PC-3 (cell line): ENCODE measurements at regions not wholly inside any gene's neighbourhood (a gene's known extent, or its start where the extent isn't known, plus 50 kb on each side); places are given as distances from the start of the nearest gene placed in this dataset.

ENCODE experiments used
- ATAC-seq: fragments of 200-7000 bp; cut with Tn5 transposase; 2 replicates; pipeline ENCODE4 v1.9.1; 2020; ENCODE audit warnings: mild to moderate bottlenecking, moderate library complexity
- BruUV-seq: library from RNA; stranded (reverse); fragments of 400-500 nt; replicated peaks from 2 replicates; lab custom pipeline; 2021; lab: Mats Ljungman, UMichigan
- CTCF ChIA-PET: fragments of 300-600 bp; sonication (Branson Sonifier 250); formaldehyde crosslinking; loops from one replicate; lab custom pipeline; 2022; ENCODE audit warnings: antibody characterized with exemption; lab: Charles Lee
- POLR2A ChIA-PET: fragments of 300-600 bp; sonication (Branson Sonifier 250); formaldehyde crosslinking; loops from one replicate; lab custom pipeline; 2022; ENCODE audit warnings: antibody characterized with exemption; ENCODE audit not compliant: unreplicated experiment; lab: Charles Lee
- DNase-seq: peaks from one replicate; pipeline ENCODE4 v3.0.0-alpha.2; 2015
- H2AFZ ChIP-seq: fragments of 300-600 bp; sonication (generic); 2 replicates; pipeline ENCODE4 v1.6.0; 2016; ENCODE audit warnings: antibody characterized with exemption, low read length
- H3F3A ChIP-seq: fragments of 300-600 bp; sonication (generic); one replicate; pipeline ENCODE4 v1.6.0; 2017; ENCODE audit warnings: antibody characterized with exemption, low read length, control low read depth, mild to moderate bottlenecking; ENCODE audit not compliant: unreplicated experiment
- H3K27ac ChIP-seq: fragments of 300-600 bp; sonication (generic); 2 replicates; pipeline ENCODE4 v1.5.1; 2016; ENCODE audit warnings: mild to moderate bottlenecking, low read length
- H3K27me3 ChIP-seq: fragments of 300-600 bp; sonication (generic); 2 replicates; pipeline ENCODE4 v1.6.1; 2016; ENCODE audit warnings: low read length, mixed read lengths
- H3K36me3 ChIP-seq: fragments of 300-600 bp; sonication (generic); 2 replicates; pipeline ENCODE4 v1.6.1; 2016; ENCODE audit warnings: low read depth, mixed run types, low read length, mixed read lengths
- H3K4me1 ChIP-seq: fragments of 300-600 bp; sonication (generic); 2 replicates; pipeline ENCODE4 v1.5.1; 2016; ENCODE audit warnings: low read length; ENCODE audit not compliant: insufficient read depth
- H3K4me2 ChIP-seq: fragments of 300-600 bp; sonication (generic); 2 replicates; pipeline ENCODE4 v1.6.0; 2016; ENCODE audit warnings: low read length
- H3K4me3 ChIP-seq: fragments of 300-600 bp; sonication (generic); 2 replicates; pipeline ENCODE4 v1.5.1; 2016; ENCODE audit warnings: mild to moderate bottlenecking, low read length, mixed read lengths
- H3K79me2 ChIP-seq: fragments of 300-600 bp; sonication (generic); 2 replicates; pipeline ENCODE4 v1.6.1; 2017; ENCODE audit warnings: low read length, mixed read lengths
- H3K9ac ChIP-seq: fragments of 300-600 bp; sonication (generic); 2 replicates; pipeline ENCODE4 v1.6.0; 2016; ENCODE audit warnings: mild to moderate bottlenecking, low read length
- H3K9me2 ChIP-seq: fragments of 300-600 bp; sonication (generic); replicated peaks from 2 replicates; pipeline ENCODE4 v1.6.1; 2016; ENCODE audit warnings: mixed run types, low read length, mixed read lengths
- H3K9me3 ChIP-seq: fragments of 300-600 bp; sonication (generic); 2 replicates; pipeline ENCODE4 v1.6.1; 2016; ENCODE audit warnings: low read length, mixed read lengths
- H4K20me1 ChIP-seq: fragments of 300-600 bp; sonication (generic); 2 replicates; pipeline ENCODE4 v1.6.1; 2016; ENCODE audit warnings: low read length, mixed read lengths
- EZH2 ChIP-seq: fragments of 300-600 bp; sonication (generic); IDR thresholded peaks from one replicate; pipeline ENCODE4 v1.6.1; 2017; ENCODE audit warnings: antibody characterized with exemption, mild to moderate bottlenecking, low read length; ENCODE audit not compliant: unreplicated experiment
- EZH2phosphoT487 ChIP-seq: fragments of 300-600 bp; sonication (generic); IDR thresholded peaks from 2 replicates; pipeline ENCODE4 v1.6.1; 2018; ENCODE audit warnings: mild to moderate bottlenecking, antibody characterized with exemption, low read length, borderline replicate concordance
- intact Hi-C: fragments of 100-400 bp; cut with micrococcal nuclease; formaldehyde crosslinking; loops from 2 replicates; pipeline ENCODE4 v1.9.0; 2023
- TF ChIP-seq, protein P1 (sequence below): fragments of 300-600 bp; sonication (generic); conservative IDR thresholded peaks from 2 replicates; pipeline ENCODE4 v1.5.1; 2017; ENCODE audit warnings: antibody characterized with exemption, low read depth, mild to moderate bottlenecking, low read length

DNA sequence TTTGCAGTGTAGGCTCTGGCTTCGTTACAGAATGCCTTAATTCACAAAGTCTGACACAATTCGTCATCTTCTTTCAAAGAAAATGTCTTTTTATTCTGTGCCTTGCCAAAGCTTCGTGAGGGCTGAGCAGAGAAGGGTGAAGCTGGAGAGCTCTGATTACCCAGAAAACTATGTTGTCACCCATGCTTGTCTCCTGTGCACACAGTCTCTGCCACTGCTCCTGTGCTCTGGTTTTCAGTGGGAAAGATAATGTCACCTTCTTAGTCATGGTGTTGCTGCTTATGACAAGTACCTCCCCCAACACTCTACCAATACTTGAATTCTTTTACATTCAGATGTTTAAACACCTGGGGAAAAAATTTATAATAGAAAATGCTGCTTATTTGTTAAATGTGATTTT lies 509.2 kb upstream of the GRM7 start:
- Histone ChIP-seq H3K4me1 (no peaks in the 10 kb centered on the region), H4K20me1 (no peaks in the 10 kb centered on the region), H3K27me3 (no peaks in the 10 kb centered on the region), H3K9ac (no peak overlapping the region), H3K4me3 (no peak overlapping the region), H3F3A (no peaks in the 10 kb centered on the region), H3K36me3 (no peaks in the 10 kb centered on the region), H3K27ac (no peak overlapping the region), H3K9me2 (no peaks in the 10 kb centered on the region), H3K9me3 (peaks cover 6% of the 10 kb centered on the region), H3K4me2 (no peak overlapping the region), H2AFZ (no peak overlapping the region), H3K79me2 (no peaks in the 10 kb centered on the region)
- DNase-seq: no peak
- TF ChIP-seq EZH2 (no peak), EZH2phosphoT487 (no peak)
- TF ChIP-seq, protein P1, sequence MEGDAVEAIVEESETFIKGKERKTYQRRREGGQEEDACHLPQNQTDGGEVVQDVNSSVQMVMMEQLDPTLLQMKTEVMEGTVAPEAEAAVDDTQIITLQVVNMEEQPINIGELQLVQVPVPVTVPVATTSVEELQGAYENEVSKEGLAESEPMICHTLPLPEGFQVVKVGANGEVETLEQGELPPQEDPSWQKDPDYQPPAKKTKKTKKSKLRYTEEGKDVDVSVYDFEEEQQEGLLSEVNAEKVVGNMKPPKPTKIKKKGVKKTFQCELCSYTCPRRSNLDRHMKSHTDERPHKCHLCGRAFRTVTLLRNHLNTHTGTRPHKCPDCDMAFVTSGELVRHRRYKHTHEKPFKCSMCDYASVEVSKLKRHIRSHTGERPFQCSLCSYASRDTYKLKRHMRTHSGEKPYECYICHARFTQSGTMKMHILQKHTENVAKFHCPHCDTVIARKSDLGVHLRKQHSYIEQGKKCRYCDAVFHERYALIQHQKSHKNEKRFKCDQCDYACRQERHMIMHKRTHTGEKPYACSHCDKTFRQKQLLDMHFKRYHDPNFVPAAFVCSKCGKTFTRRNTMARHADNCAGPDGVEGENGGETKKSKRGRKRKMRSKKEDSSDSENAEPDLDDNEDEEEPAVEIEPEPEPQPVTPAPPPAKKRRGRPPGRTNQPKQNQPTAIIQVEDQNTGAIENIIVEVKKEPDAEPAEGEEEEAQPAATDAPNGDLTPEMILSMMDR: no peak
- no TSS peak for BruUV-seq
- intact Hi-C loops: no loop called here
- no peak for ATAC-seq
- ChIA-PET POLR2A (no interaction called here), CTCF (no interaction called here)

DNA sequence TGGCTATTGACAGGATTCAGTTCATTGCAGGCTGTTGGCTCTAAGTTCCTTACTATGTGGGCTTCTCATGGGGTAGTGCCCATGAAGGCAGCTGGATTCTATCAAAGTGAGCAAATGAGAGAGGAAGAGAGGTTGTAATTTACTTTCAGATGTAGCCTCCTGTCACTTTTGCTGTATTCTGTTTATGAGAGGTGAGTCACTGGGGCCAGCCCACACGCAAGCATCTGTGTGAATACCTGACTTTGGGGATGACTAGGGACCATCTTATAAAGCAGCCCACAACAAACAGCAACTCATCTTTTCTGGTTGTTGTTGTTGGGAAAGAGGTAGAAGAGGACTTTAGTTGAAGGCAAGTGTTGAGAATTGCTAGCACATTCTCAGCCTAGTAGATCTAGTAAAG lies 506.3 kb upstream of the GRM7 start:
- Histone ChIP-seq H3K36me3 (no peaks in the 10 kb centered on the region), H2AFZ (no peak overlapping the region), H3F3A (no peaks in the 10 kb centered on the region), H3K9me2 (no peaks in the 10 kb centered on the region), H4K20me1 (no peaks in the 10 kb centered on the region), H3K27ac (no peak overlapping the region), H3K9ac (no peak overlapping the region), H3K9me3 (peaks cover 10% of the 10 kb centered on the region), H3K79me2 (no peaks in the 10 kb centered on the region), H3K4me3 (no peak overlapping the region), H3K27me3 (no peaks in the 10 kb centered on the region), H3K4me2 (no peak overlapping the region), H3K4me1 (no peaks in the 10 kb centered on the region)
- no peak for DNase-seq
- ChIA-PET CTCF (no interaction called here), POLR2A (no interaction called here)
- intact Hi-C loops: no loop called here
- TF ChIP-seq EZH2phosphoT487 (no peak), EZH2 (no peak)
- TF ChIP-seq, protein P1: no peak
- no TSS peak for BruUV-seq
- no peak for ATAC-seq

DNA sequence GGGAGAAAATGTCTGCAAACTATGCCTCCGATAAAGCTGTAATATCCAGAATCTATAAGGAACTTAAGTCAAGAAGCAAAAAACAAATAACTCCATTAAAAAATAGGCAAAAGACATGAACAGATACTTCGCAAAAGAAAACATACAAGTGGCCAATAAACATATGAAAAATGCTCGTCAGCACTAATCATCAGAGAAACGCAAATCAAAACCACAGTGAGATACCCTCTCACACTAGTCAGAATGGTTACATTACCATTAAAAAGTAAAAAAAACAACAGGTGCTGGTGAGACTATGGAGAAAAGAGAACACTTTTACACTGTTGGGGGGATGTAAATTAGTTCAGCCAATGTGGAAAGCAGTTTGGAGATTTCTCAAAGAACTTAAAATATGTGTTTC lies 498.5 kb upstream of the GRM7 start:
- Histone ChIP-seq H3K9me3 (peaks cover 11% of the 10 kb centered on the region; the same call in 1 of the 2 replicates), H3K4me1 (no peaks in the 10 kb centered on the region), H3K27ac (no peak overlapping the region), H3K79me2 (no peaks in the 10 kb centered on the region), H4K20me1 (no peaks in the 10 kb centered on the region), H3K4me2 (no peak overlapping the region), H3K9ac (no peak overlapping the region), H2AFZ (no peak overlapping the region), H3K4me3 (no peak overlapping the region), H3K27me3 (no peaks in the 10 kb centered on the region), H3K36me3 (no peaks in the 10 kb centered on the region), H3K9me2 (no peaks in the 10 kb centered on the region), H3F3A (no peaks in the 10 kb centered on the region)
- ATAC-seq (no peak), DNase-seq (no peak)
- CTCF ChIA-PET: no interaction called here
- POLR2A ChIA-PET: no interaction called here
- BruUV-seq: no TSS peak
- intact Hi-C loops: no loop called here
- TF ChIP-seq EZH2phosphoT487: no peak
- TF ChIP-seq, protein P1: no peak
- no peak for TF ChIP-seq EZH2
